NOMO-1 treated with dmso at 0.1 percent for 144 hours (cell line): ENCODE measurements at regions not wholly inside any gene's neighbourhood (a gene's known extent, or its start where the extent isn't known, plus 50 kb on each side); places are given as distances from the start of the nearest gene placed in this dataset.
"Not testable (repeated sequence)": the region's sequence is repeated elsewhere in the genome, so short reads cannot be mapped to it uniquely, and the experiment has no call there.

Experiments
- DNase-seq: peaks from one replicate; lab custom pipeline; 2025; ENCODE audit not compliant: unreplicated experiment; lab: John Stamatoyannopoulos, UW

- DNase-seq, result no peak
Observed at GRCh38 chr7:10537764-10538163, 435.9 kb upstream of the PHF14 start.

GRCh38 chr7:10557375-10557774, 416.3 kb upstream of the PHF14 start:
- DNase-seq, result no peak

GRCh38 chr7:10560497-10560896, 413.2 kb upstream of the PHF14 start:
- DNase-seq, result no peak

- no peak for DNase-seq
Observed at GRCh38 chr7:10568891-10569290, 404.8 kb upstream of the PHF14 start.

GRCh38 chr7:10571759-10572158, 401.9 kb upstream of the PHF14 start:
- DNase-seq, result no peak

GRCh38 chr7:10577866-10578374, 395.8 kb upstream of the PHF14 start:
- DNase-seq, result no peak

GRCh38 chr7:10579561-10579960, 394.1 kb upstream of the PHF14 start:
- no peak for DNase-seq

GRCh38 chr7:10584886-10585285, 388.8 kb upstream of the PHF14 start:
- DNase-seq, result no peak

GRCh38 chr7:10588084-10588483, 385.6 kb upstream of the PHF14 start:
- DNase-seq, result no peak

GRCh38 chr7:10592604-10593003, 381.1 kb upstream of the PHF14 start:
- DNase-seq, result no peak

- no peak for DNase-seq
Observed at GRCh38 chr7:10593080-10593479, 380.6 kb upstream of the PHF14 start.

GRCh38 chr7:10596827-10597226, 376.8 kb upstream of the PHF14 start:
- DNase-seq, result no peak

- DNase-seq, result no peak
Observed at GRCh38 chr7:10604128-10604527, 369.5 kb upstream of the PHF14 start.

GRCh38 chr7:10612950-10613349, 360.7 kb upstream of the PHF14 start:
- no peak for DNase-seq

GRCh38 chr7:10618953-10619352, 354.7 kb upstream of the PHF14 start:
- no peak for DNase-seq

- no peak for DNase-seq
Observed at GRCh38 chr7:10632712-10633111, 341.0 kb upstream of the PHF14 start.

GRCh38 chr7:10634239-10634638, 339.4 kb upstream of the PHF14 start:
- DNase-seq, result no peak

GRCh38 chr7:10637991-10638390, 335.7 kb upstream of the PHF14 start:
- DNase-seq, result no peak

- DNase-seq, result no peak
Observed at GRCh38 chr7:10643545-10643944, 330.1 kb upstream of the PHF14 start.

- no peak for DNase-seq
Observed at GRCh38 chr7:10644849-10645248, 328.8 kb upstream of the PHF14 start.

- DNase-seq, result peak; percentile 17
Observed at GRCh38 chr7:10646194-10646593, 327.5 kb upstream of the PHF14 start.

GRCh38 chr7:10648289-10648688, 325.4 kb upstream of the PHF14 start:
- DNase-seq, result no peak

- not testable (repeated sequence) for DNase-seq
Observed at GRCh38 chr7:10649120-10649519, 324.6 kb upstream of the PHF14 start.

GRCh38 chr7:10655031-10655430, 318.6 kb upstream of the PHF14 start:
- DNase-seq, result no peak
